ENCODE measurements at regions not wholly inside any gene's neighbourhood (a gene's known extent, or its start where the extent isn't known, plus 50 kb on each side); places are given as distances from the start of the nearest gene placed in this dataset.

GRCh38 chr1:94734963-94735901 is 84.9 kb upstream of the SLC44A3 start:
- no peak for DNase-seq

- no peak for DNase-seq
Measured at GRCh38 chr1:94731891-94732290, 88.3 kb upstream of the SLC44A3 start.

- no peak for DNase-seq
Measured at GRCh38 chr1:94730450-94730849, 89.7 kb upstream of the SLC44A3 start.

- no peak for DNase-seq
Measured at GRCh38 chr1:94729267-94729666, 90.9 kb upstream of the SLC44A3 start.

- no peak for DNase-seq
Measured at GRCh38 chr1:94727846-94728715, 92.1 kb upstream of the SLC44A3 start.

- DNase-seq: no peak
Measured at GRCh38 chr1:94726981-94727685, 93.0 kb upstream of the SLC44A3 start.

- no peak for DNase-seq
Measured at GRCh38 chr1:94725566-94725965, 94.6 kb upstream of the SLC44A3 start.

- DNase-seq: no peak
Measured at GRCh38 chr1:94723894-94724293, 96.3 kb upstream of the SLC44A3 start.

GRCh38 chr1:94723463-94723862 is 96.7 kb upstream of the SLC44A3 start:
- DNase-seq: no peak

GRCh38 chr1:94722181-94722580 is 98.0 kb upstream of the SLC44A3 start:
- DNase-seq: no peak

GRCh38 chr1:94721240-94721639 is 98.9 kb upstream of the SLC44A3 start:
- DNase-seq: peak; percentile 66

GRCh38 chr1:94719926-94720793 is 100.0 kb upstream of the SLC44A3 start:
- peak; percentile 66 for DNase-seq

- no peak for DNase-seq
Measured at GRCh38 chr1:94716965-94717364, 103.2 kb upstream of the SLC44A3 start.

- DNase-seq: no peak
Measured at GRCh38 chr1:94715321-94715720, 104.8 kb upstream of the SLC44A3 start.

- no peak for DNase-seq
Measured at GRCh38 chr1:94714552-94714951, 105.6 kb upstream of the SLC44A3 start.

GRCh38 chr1:94714152-94714551 is 106.0 kb upstream of the SLC44A3 start:
- DNase-seq: no peak

GRCh38 chr1:94713472-94714141 is 106.5 kb upstream of the SLC44A3 start:
- peak; percentile 82 for DNase-seq

GRCh38 chr1:94709891-94710581 is 110.1 kb upstream of the SLC44A3 start:
- DNase-seq: no peak

GRCh38 chr1:94708811-94709210 is 111.3 kb upstream of the SLC44A3 start:
- DNase-seq: no peak

GRCh38 chr1:94708299-94708685 is 111.9 kb upstream of the SLC44A3 start:
- no peak for DNase-seq

Measured in CD4-positive, alpha-beta T cell treated with Interferon gamma for 1 hour (primary cell).